ENCODE measurements at regions not wholly inside any gene's neighbourhood (a gene's known extent, or its start where the extent isn't known, plus 50 kb on each side); places are given as distances from the start of the nearest gene placed in this dataset.
"Not testable (repeated sequence)": the region's sequence is repeated elsewhere in the genome, so short reads cannot be mapped to it uniquely, and the experiment has no call there.

GRCh38 chr9:18056269-18056992 is 417.5 kb upstream of the ADAMTSL1 start:
- H3K27me3 ChIP-seq (ENCODE audit: control insufficient read depth in 1 of 2, insufficient read depth in 2 of 2, low read length in 2 of 2): no peaks in the 10 kb centered on the region
- H3K4me3 ChIP-seq (ENCODE audit: low read depth in 1 of 2, low read length in 2 of 2): no peak overlapping the region
- no peaks in the 10 kb centered on the region for H3K9me3 ChIP-seq (ENCODE audit: control insufficient read depth in 2 of 2, insufficient read depth in 1 of 2, low read depth in 1 of 2, low read length in 1 of 2)
- 60 to 61% methylated on average over 8 of the region's 8 CpGs for WGBS, 2 donors
- no peaks in the 10 kb centered on the region for H3K36me3 ChIP-seq (ENCODE audit: control insufficient read depth in 2 of 2, insufficient read depth in 2 of 2, low read length in 1 of 2)
- no peaks in the 10 kb centered on the region for H3K4me1 ChIP-seq (ENCODE audit: control insufficient read depth in 2 of 2, insufficient read depth in 2 of 2, low read length in 1 of 2)
- H3K27ac ChIP-seq (ENCODE audit: low read depth in 2 of 2, low read length in 1 of 2): no peak overlapping the region

GRCh38 chr9:18056993-18057369 is 417.0 kb upstream of the ADAMTSL1 start:
- Histone ChIP-seq H3K4me3 (ENCODE audit: low read depth in 1 of 2, low read length in 2 of 2) (no peak overlapping the region), H3K9me3 (ENCODE audit: control insufficient read depth in 2 of 2, insufficient read depth in 1 of 2, low read depth in 1 of 2, low read length in 1 of 2) (no peaks in the 10 kb centered on the region), H3K27ac (ENCODE audit: low read depth in 2 of 2, low read length in 1 of 2) (no peak overlapping the region), H3K4me1 (ENCODE audit: control insufficient read depth in 2 of 2, insufficient read depth in 2 of 2, low read length in 1 of 2) (no peaks in the 10 kb centered on the region), H3K27me3 (ENCODE audit: control insufficient read depth in 1 of 2, insufficient read depth in 2 of 2, low read length in 2 of 2) (no peaks in the 10 kb centered on the region), H3K36me3 (ENCODE audit: control insufficient read depth in 2 of 2, insufficient read depth in 2 of 2, low read length in 1 of 2) (no peaks in the 10 kb centered on the region)
- WGBS, 2 donors: 68 to 77% methylated on average over 4 of the region's 4 CpGs

GRCh38 chr9:18058564-18059442 is 415.1 kb upstream of the ADAMTSL1 start:
- H3K4me1 ChIP-seq (ENCODE audit: control insufficient read depth in 2 of 2, insufficient read depth in 2 of 2, low read length in 1 of 2): no peaks in the 10 kb centered on the region
- no peak overlapping the region for H3K27ac ChIP-seq (ENCODE audit: low read depth in 2 of 2, low read length in 1 of 2)
- H3K4me3 ChIP-seq (ENCODE audit: low read depth in 1 of 2, low read length in 2 of 2): no peak overlapping the region
- 63 to 76% methylated on average over 3 of the region's 3 CpGs for WGBS, 2 donors
- H3K9me3 ChIP-seq (ENCODE audit: control insufficient read depth in 2 of 2, insufficient read depth in 1 of 2, low read depth in 1 of 2, low read length in 1 of 2): no peaks in the 10 kb centered on the region
- no peaks in the 10 kb centered on the region for H3K36me3 ChIP-seq (ENCODE audit: control insufficient read depth in 2 of 2, insufficient read depth in 2 of 2, low read length in 1 of 2)
- H3K27me3 ChIP-seq (ENCODE audit: control insufficient read depth in 1 of 2, insufficient read depth in 2 of 2, low read length in 2 of 2): no peaks in the 10 kb centered on the region

- Histone ChIP-seq H3K9me3 (ENCODE audit: control insufficient read depth in 2 of 2, insufficient read depth in 1 of 2, low read depth in 1 of 2, low read length in 1 of 2) (no peaks in the 10 kb centered on the region), H3K27me3 (ENCODE audit: control insufficient read depth in 1 of 2, insufficient read depth in 2 of 2, low read length in 2 of 2) (no peaks in the 10 kb centered on the region), H3K27ac (ENCODE audit: low read depth in 2 of 2, low read length in 1 of 2) (no peak overlapping the region), H3K4me3 (ENCODE audit: low read depth in 1 of 2, low read length in 2 of 2) (no peak overlapping the region), H3K36me3 (ENCODE audit: control insufficient read depth in 2 of 2, insufficient read depth in 2 of 2, low read length in 1 of 2) (no peaks in the 10 kb centered on the region), H3K4me1 (ENCODE audit: control insufficient read depth in 2 of 2, insufficient read depth in 2 of 2, low read length in 1 of 2) (no peaks in the 10 kb centered on the region)
- 45 to 63% methylated on average over 1 of the region's 1 CpG for WGBS, 2 donors
Observed at GRCh38 chr9:18059447-18059846, 414.5 kb upstream of the ADAMTSL1 start.

GRCh38 chr9:18060269-18060934 is 413.6 kb upstream of the ADAMTSL1 start:
- Histone ChIP-seq H3K4me3 (ENCODE audit: low read depth in 1 of 2, low read length in 2 of 2) (no peak overlapping the region), H3K27ac (ENCODE audit: low read depth in 2 of 2, low read length in 1 of 2) (no peak overlapping the region), H3K9me3 (ENCODE audit: control insufficient read depth in 2 of 2, insufficient read depth in 1 of 2, low read depth in 1 of 2, low read length in 1 of 2) (no peaks in the 10 kb centered on the region), H3K27me3 (ENCODE audit: control insufficient read depth in 1 of 2, insufficient read depth in 2 of 2, low read length in 2 of 2) (no peaks in the 10 kb centered on the region), H3K4me1 (ENCODE audit: control insufficient read depth in 2 of 2, insufficient read depth in 2 of 2, low read length in 1 of 2) (no peaks in the 10 kb centered on the region), H3K36me3 (ENCODE audit: control insufficient read depth in 2 of 2, insufficient read depth in 2 of 2, low read length in 1 of 2) (no peaks in the 10 kb centered on the region)
- WGBS, 2 donors: 33 to 36% methylated on average over 3 of the region's 3 CpGs

- Histone ChIP-seq H3K9me3 (ENCODE audit: control insufficient read depth in 2 of 2, insufficient read depth in 1 of 2, low read depth in 1 of 2, low read length in 1 of 2) (no peaks in the 10 kb centered on the region), H3K27me3 (ENCODE audit: control insufficient read depth in 1 of 2, insufficient read depth in 2 of 2, low read length in 2 of 2) (no peaks in the 10 kb centered on the region), H3K4me3 (ENCODE audit: low read depth in 1 of 2, low read length in 2 of 2) (no peak overlapping the region), H3K36me3 (ENCODE audit: control insufficient read depth in 2 of 2, insufficient read depth in 2 of 2, low read length in 1 of 2) (no peaks in the 10 kb centered on the region), H3K27ac (ENCODE audit: low read depth in 2 of 2, low read length in 1 of 2) (no peak overlapping the region), H3K4me1 (ENCODE audit: control insufficient read depth in 2 of 2, insufficient read depth in 2 of 2, low read length in 1 of 2) (no peaks in the 10 kb centered on the region)
Observed at GRCh38 chr9:18061332-18061731, 412.6 kb upstream of the ADAMTSL1 start.

GRCh38 chr9:18061856-18062255 is 412.1 kb upstream of the ADAMTSL1 start:
- 31 to 35% methylated on average over 2 of the region's 2 CpGs for WGBS, 2 donors
- H3K4me1 ChIP-seq (ENCODE audit: control insufficient read depth in 2 of 2, insufficient read depth in 2 of 2, low read length in 1 of 2): no peaks in the 10 kb centered on the region
- H3K27ac ChIP-seq (ENCODE audit: low read depth in 2 of 2, low read length in 1 of 2): no peak overlapping the region
- no peaks in the 10 kb centered on the region for H3K27me3 ChIP-seq (ENCODE audit: control insufficient read depth in 1 of 2, insufficient read depth in 2 of 2, low read length in 2 of 2)
- no peaks in the 10 kb centered on the region for H3K9me3 ChIP-seq (ENCODE audit: control insufficient read depth in 2 of 2, insufficient read depth in 1 of 2, low read depth in 1 of 2, low read length in 1 of 2)
- H3K4me3 ChIP-seq (ENCODE audit: low read depth in 1 of 2, low read length in 2 of 2): no peak overlapping the region
- H3K36me3 ChIP-seq (ENCODE audit: control insufficient read depth in 2 of 2, insufficient read depth in 2 of 2, low read length in 1 of 2): no peaks in the 10 kb centered on the region

- Histone ChIP-seq H3K27ac (ENCODE audit: low read depth in 2 of 2, low read length in 1 of 2) (no peak overlapping the region), H3K4me3 (ENCODE audit: low read depth in 1 of 2, low read length in 2 of 2) (no peak overlapping the region), H3K36me3 (ENCODE audit: control insufficient read depth in 2 of 2, insufficient read depth in 2 of 2, low read length in 1 of 2) (no peaks in the 10 kb centered on the region), H3K27me3 (ENCODE audit: control insufficient read depth in 1 of 2, insufficient read depth in 2 of 2, low read length in 2 of 2) (no peaks in the 10 kb centered on the region), H3K4me1 (ENCODE audit: control insufficient read depth in 2 of 2, insufficient read depth in 2 of 2, low read length in 1 of 2) (no peaks in the 10 kb centered on the region), H3K9me3 (ENCODE audit: control insufficient read depth in 2 of 2, insufficient read depth in 1 of 2, low read depth in 1 of 2, low read length in 1 of 2) (no peaks in the 10 kb centered on the region)
- WGBS, 2 donors: 60 to 65% methylated on average over 6 of the region's 6 CpGs
Observed at GRCh38 chr9:18063856-18064390, 410.0 kb upstream of the ADAMTSL1 start.

- not testable (repeated sequence) for H3K9me3 ChIP-seq (ENCODE audit: control insufficient read depth in 2 of 2, insufficient read depth in 1 of 2, low read depth in 1 of 2, low read length in 1 of 2); H3K27me3 ChIP-seq (ENCODE audit: control insufficient read depth in 1 of 2, insufficient read depth in 2 of 2, low read length in 2 of 2); H3K4me3 ChIP-seq (ENCODE audit: low read depth in 1 of 2, low read length in 2 of 2); H3K27ac ChIP-seq (ENCODE audit: low read depth in 2 of 2, low read length in 1 of 2); H3K36me3 ChIP-seq (ENCODE audit: control insufficient read depth in 2 of 2, insufficient read depth in 2 of 2, low read length in 1 of 2); H3K4me1 ChIP-seq (ENCODE audit: control insufficient read depth in 2 of 2, insufficient read depth in 2 of 2, low read length in 1 of 2)
- 90 to 91% methylated on average over 2 of the region's 2 CpGs for WGBS, 2 donors
Observed at GRCh38 chr9:18066608-18067007, 407.3 kb upstream of the ADAMTSL1 start.

Data from esophagus (tissue), 2 donors.